Osteocyte (in vitro differentiated cells): ENCODE measurements at regions not wholly inside any gene's neighbourhood (a gene's known extent, or its start where the extent isn't known, plus 50 kb on each side); places are given as distances from the start of the nearest gene placed in this dataset.

Experiments used
- DNase-seq: peaks from one replicate; pipeline ENCODE4 v3.0.0; 2021; ENCODE audit warnings: mixed read lengths; ENCODE audit not compliant: unreplicated experiment; ENCODE audit errors: extremely low spot score
- H3K27ac Mint-ChIP-seq: one replicate; pipeline ENCODE4 v1.8.0; 2021; ENCODE audit warnings: mild to moderate bottlenecking, mixed read lengths; ENCODE audit not compliant: unreplicated experiment
- H3K27me3 Mint-ChIP-seq: one replicate; pipeline ENCODE4 v1.8.0; 2021; ENCODE audit warnings: mixed read lengths; ENCODE audit not compliant: unreplicated experiment
- H3K36me3 Mint-ChIP-seq: one replicate; pipeline ENCODE4 v1.8.0; 2021; ENCODE audit warnings: mixed read lengths; ENCODE audit not compliant: unreplicated experiment
- H3K4me1 Mint-ChIP-seq: one replicate; pipeline ENCODE4 v1.8.0; 2021; ENCODE audit warnings: mixed read lengths; ENCODE audit not compliant: unreplicated experiment
- H3K4me3 Mint-ChIP-seq: one replicate; pipeline ENCODE4 v1.8.0; 2021; ENCODE audit warnings: mild to moderate bottlenecking, moderate library complexity, mixed read lengths; ENCODE audit not compliant: unreplicated experiment
- H3K9me3 Mint-ChIP-seq: one replicate; pipeline ENCODE4 v1.8.0; 2021; ENCODE audit warnings: mixed read lengths; ENCODE audit not compliant: unreplicated experiment
- TF ChIP-seq, protein P1 (sequence below): fragments of 200-600 bp; sonication (generic); IDR thresholded peaks from 2 replicates; pipeline ENCODE4 v1.5.0; 2021; ENCODE audit warnings: antibody characterized with exemption, mild to moderate bottlenecking, moderate library complexity

DNA sequence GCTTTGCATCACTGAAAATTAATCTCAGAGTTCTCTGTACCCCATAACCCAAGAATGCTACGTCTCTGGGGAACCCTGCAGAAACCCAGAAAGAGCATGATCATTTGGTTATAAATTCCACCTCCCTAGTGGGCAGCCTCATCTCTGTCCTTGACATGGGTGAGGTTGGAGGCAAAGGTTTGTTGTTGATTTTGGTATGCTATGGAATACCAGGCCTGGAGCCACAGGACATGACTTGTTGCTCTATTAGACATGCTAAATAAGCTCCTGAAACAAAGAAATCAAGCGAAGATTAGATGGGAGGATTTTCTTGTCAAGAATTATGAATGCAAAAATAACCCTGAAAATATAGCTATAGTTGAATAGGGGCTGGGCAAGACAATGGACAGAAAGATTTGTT, 197.4 kb upstream of the CAMK1G start:
- DNase-seq, result no peak
- Mint-ChIP-seq H3K4me3 (no peak overlapping the region), H3K4me1 (peaks cover 25% of the 10 kb centered on the region), H3K27me3 (no peaks in the 10 kb centered on the region), H3K36me3 (no peaks in the 10 kb centered on the region), H3K27ac (no peak overlapping the region), H3K9me3 (peaks cover 4% of the 10 kb centered on the region)
- TF ChIP-seq, protein P1, sequence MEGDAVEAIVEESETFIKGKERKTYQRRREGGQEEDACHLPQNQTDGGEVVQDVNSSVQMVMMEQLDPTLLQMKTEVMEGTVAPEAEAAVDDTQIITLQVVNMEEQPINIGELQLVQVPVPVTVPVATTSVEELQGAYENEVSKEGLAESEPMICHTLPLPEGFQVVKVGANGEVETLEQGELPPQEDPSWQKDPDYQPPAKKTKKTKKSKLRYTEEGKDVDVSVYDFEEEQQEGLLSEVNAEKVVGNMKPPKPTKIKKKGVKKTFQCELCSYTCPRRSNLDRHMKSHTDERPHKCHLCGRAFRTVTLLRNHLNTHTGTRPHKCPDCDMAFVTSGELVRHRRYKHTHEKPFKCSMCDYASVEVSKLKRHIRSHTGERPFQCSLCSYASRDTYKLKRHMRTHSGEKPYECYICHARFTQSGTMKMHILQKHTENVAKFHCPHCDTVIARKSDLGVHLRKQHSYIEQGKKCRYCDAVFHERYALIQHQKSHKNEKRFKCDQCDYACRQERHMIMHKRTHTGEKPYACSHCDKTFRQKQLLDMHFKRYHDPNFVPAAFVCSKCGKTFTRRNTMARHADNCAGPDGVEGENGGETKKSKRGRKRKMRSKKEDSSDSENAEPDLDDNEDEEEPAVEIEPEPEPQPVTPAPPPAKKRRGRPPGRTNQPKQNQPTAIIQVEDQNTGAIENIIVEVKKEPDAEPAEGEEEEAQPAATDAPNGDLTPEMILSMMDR, result no peak

DNA sequence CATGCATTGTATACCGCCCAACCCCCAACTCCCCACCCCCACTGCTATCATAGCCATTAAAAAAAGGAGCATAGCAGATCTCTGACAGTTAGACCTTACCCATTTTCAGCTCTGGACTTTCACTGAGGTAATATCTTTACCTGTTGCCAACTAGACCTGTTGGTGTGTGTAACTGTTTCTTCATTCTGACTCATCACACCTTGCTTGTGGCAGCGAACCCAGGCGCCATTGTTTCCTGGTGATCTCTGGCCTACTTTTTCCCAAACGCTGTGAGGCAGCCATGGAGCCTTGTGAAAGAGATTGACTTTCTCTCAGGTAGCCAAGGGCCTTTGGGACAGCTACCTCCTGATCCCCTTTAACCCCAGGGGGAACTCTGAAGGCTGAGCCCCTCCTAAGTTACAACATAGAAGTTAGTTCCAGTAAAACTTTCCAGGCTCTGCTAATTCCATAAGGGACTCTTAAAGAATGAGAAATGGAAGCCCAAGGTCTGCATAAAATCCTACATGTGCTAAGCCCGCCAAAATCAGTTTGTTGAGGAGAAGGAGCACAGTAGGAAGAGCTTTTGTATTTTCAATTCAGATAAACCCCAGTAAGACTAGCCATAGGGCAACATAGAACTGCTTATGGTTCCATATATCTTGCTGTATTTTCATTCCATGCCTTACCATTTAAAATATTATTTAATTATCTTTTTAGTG, 196.1 kb upstream of the CAMK1G start:
- Mint-ChIP-seq H3K27ac (no peak overlapping the region), H3K4me1 (peaks cover 20% of the 10 kb centered on the region), H3K4me3 (no peak overlapping the region), H3K9me3 (peaks cover 4% of the 10 kb centered on the region), H3K36me3 (no peaks in the 10 kb centered on the region), H3K27me3 (no peaks in the 10 kb centered on the region)
- no peak for DNase-seq
- TF ChIP-seq, protein P1, result no peak

DNA sequence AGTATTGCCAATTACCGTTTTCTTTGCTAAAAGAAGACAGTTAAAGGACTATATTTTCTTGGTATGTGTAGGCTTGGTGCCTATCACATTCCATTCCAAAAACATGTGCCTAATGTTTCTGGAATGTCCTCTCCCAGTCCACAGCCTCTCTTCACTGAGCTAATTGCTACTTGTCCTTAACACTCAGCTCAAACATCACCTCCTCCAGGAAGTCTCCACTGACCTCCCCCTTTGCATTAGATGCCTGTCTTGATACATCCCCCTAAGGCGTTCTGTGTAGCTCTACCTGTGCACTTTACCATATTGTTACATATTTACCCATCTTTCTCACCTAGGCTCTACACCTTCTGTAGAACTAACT, 195.6 kb upstream of the CAMK1G start:
- DNase-seq, result no peak
- Mint-ChIP-seq H3K36me3 (no peaks in the 10 kb centered on the region), H3K9me3 (peaks cover 4% of the 10 kb centered on the region), H3K4me3 (no peak overlapping the region), H3K27ac (no peak overlapping the region), H3K4me1 (peaks cover 16% of the 10 kb centered on the region), H3K27me3 (no peaks in the 10 kb centered on the region)
- TF ChIP-seq, protein P1, result no peak

DNA sequence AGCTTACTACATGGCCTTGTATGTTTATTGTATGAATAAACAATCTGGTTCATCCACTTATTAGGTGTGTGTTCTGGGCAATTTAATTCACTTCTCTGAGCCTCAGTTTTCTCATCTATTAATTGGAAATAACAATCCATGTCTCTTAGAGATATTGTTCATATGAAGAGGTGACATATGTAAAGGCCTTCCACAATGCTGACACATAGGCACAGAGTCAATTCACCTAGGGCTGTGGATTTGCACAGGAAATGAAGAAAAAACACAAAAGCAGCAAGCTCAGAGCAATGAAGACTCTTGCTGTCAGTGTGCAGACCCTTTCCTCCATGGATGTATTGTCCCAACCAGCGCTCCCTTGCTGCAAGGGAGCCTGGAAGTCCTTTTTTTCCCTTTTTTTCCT, 195.2 kb upstream of the CAMK1G start:
- Mint-ChIP-seq H3K9me3 (peaks cover 4% of the 10 kb centered on the region), H3K4me1 (peaks cover 14% of the 10 kb centered on the region), H3K36me3 (no peaks in the 10 kb centered on the region), H3K27ac (no peak overlapping the region), H3K27me3 (no peaks in the 10 kb centered on the region), H3K4me3 (no peak overlapping the region)
- TF ChIP-seq, protein P1, result no peak
- no peak for DNase-seq

DNA sequence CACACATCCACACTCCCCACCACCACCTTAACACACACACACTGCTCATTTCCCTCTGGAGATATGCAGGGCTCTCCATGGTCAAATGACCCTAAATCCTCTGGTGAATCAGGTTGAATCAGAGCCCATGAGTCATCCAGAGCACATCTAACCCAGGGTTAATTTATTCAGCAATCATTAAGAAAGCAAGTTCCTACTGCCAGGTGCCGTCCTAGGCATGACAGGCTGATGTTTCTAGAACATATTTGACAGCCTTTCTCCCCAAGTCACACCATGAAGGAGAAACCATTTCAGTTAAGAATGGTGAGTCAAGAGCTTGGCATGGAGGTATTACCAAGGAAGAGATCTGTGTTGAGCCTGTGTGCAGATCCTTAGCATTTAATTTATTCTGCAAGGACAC, 194.3 kb upstream of the CAMK1G start:
- Mint-ChIP-seq H3K36me3 (no peaks in the 10 kb centered on the region), H3K27ac (no peak overlapping the region), H3K4me1 (peaks cover 14% of the 10 kb centered on the region), H3K4me3 (no peak overlapping the region), H3K27me3 (no peaks in the 10 kb centered on the region), H3K9me3 (peaks cover 4% of the 10 kb centered on the region)
- TF ChIP-seq, protein P1, result no peak
- no peak for DNase-seq
